Immature natural killer cell (primary cell): ENCODE measurements at regions not wholly inside any gene's neighbourhood (a gene's known extent, or its start where the extent isn't known, plus 50 kb on each side); places are given as distances from the start of the nearest gene placed in this dataset.

Experiments used
- DNase-seq, 3 donors: peaks; one replicate each; pipeline ENCODE4 v3.0.0; 2022; ENCODE audit warnings: mixed read lengths in 1 of 3
- H3K27ac Mint-ChIP-seq, 6 donors: one replicate each; pipeline ENCODE4 v1.8.0; 2020; ENCODE audit warnings: mixed read lengths in 6 of 6, mild to moderate bottlenecking in 5 of 6, inconsistent platforms in 4 of 6, moderate library complexity in 3 of 6
- H3K27me3 Mint-ChIP-seq, 3 donors: one replicate each; pipeline ENCODE4 v1.8.0; 2020 to 2021; ENCODE audit warnings: low read depth in 3 of 3, mild to moderate bottlenecking in 3 of 3, mixed read lengths in 3 of 3, moderate library complexity in 3 of 3, inconsistent platforms in 1 of 3
- H3K36me3 Mint-ChIP-seq, 3 donors: one replicate each; pipeline ENCODE4 v1.8.0; 2020; ENCODE audit warnings: mixed read lengths in 3 of 3, inconsistent platforms in 2 of 3, mild to moderate bottlenecking in 2 of 3
- H3K4me1 Mint-ChIP-seq, 2 donors: one replicate each; pipeline ENCODE4 v1.8.0; 2020; ENCODE audit warnings: inconsistent platforms in 2 of 2, mild to moderate bottlenecking in 2 of 2, mixed read lengths in 2 of 2, moderate library complexity in 1 of 2
- H3K4me3 Mint-ChIP-seq, 5 donors: one replicate each; pipeline ENCODE4 v1.8.0; 2020; ENCODE audit warnings: mild to moderate bottlenecking in 5 of 5, mixed read lengths in 5 of 5, inconsistent platforms in 3 of 5, moderate library complexity in 3 of 5
- H3K9me3 Mint-ChIP-seq, 6 donors: one replicate each; pipeline ENCODE4 v1.8.0; 2020; ENCODE audit warnings: mild to moderate bottlenecking in 6 of 6, mixed read lengths in 6 of 6, inconsistent platforms in 4 of 6, moderate library complexity in 3 of 6

- H3K36me3 Mint-ChIP-seq: peaks cover 0 to 4% (median 0%) of the 10 kb centered on the region in 3 donors
- no peaks in the 10 kb centered on the region for H3K9me3 Mint-ChIP-seq
- DNase-seq: no peak
- H3K27me3 Mint-ChIP-seq: peaks cover 2 to 4% (median 2%) of the 10 kb centered on the region in 3 donors
- no peak overlapping the region for H3K27ac Mint-ChIP-seq
- H3K4me1 Mint-ChIP-seq: no peaks in the 10 kb centered on the region
- H3K4me3 Mint-ChIP-seq: no peak overlapping the region
These were observed 250.6 kb upstream of the HNRNPA3 start for GRCh38 chr2:176961775-176962619.

GRCh38 chr2:176963568-176964287 lies 248.9 kb upstream of the HNRNPA3 start:
- no peak overlapping the region for H3K27ac Mint-ChIP-seq
- H3K36me3 Mint-ChIP-seq: peaks cover 0 to 3% (median 0%) of the 10 kb centered on the region in 3 donors
- peaks cover 0 to 2% (median 2%) of the 10 kb centered on the region in 3 donors for H3K27me3 Mint-ChIP-seq
- H3K4me3 Mint-ChIP-seq: no peak overlapping the region
- H3K4me1 Mint-ChIP-seq: no peaks in the 10 kb centered on the region
- no peaks in the 10 kb centered on the region for H3K9me3 Mint-ChIP-seq
- no peak for DNase-seq

GRCh38 chr2:176967911-176968450 lies 244.6 kb upstream of the HNRNPA3 start:
- H3K9me3 Mint-ChIP-seq: no peaks in the 10 kb centered on the region

GRCh38 chr2:176969642-176970359 lies 242.8 kb upstream of the HNRNPA3 start:
- Mint-ChIP-seq H3K27ac (no peak overlapping the region), H3K4me1 (no peaks in the 10 kb centered on the region), H3K9me3 (no peaks in the 10 kb centered on the region), H3K27me3 (peaks cover 2 to 3% (median 2%) of the 10 kb centered on the region in 3 donors), H3K4me3 (no peak overlapping the region), H3K36me3 (peaks cover 0 to 3% (median 0%) of the 10 kb centered on the region in 3 donors)
- DNase-seq: no peak

More at GRCh38 chr2:176967911-176968450, 244.6 kb upstream of the HNRNPA3 start:
- Mint-ChIP-seq H3K27ac (no peak overlapping the region), H3K36me3 (peaks cover 0 to 3% (median 0%) of the 10 kb centered on the region in 3 donors), H3K4me3 (no peak overlapping the region), H3K4me1 (no peaks in the 10 kb centered on the region), H3K27me3 (peaks cover 0 to 2% (median 2%) of the 10 kb centered on the region in 3 donors)
- DNase-seq: no peak

- no peak overlapping the region for H3K27ac Mint-ChIP-seq
- H3K4me1 Mint-ChIP-seq: no peaks in the 10 kb centered on the region
- peaks cover 0 to 2% (median 0%) of the 10 kb centered on the region in 6 donors for H3K9me3 Mint-ChIP-seq
- peaks cover 2% of the 10 kb centered on the region in 3 donors for H3K27me3 Mint-ChIP-seq
- no peaks in the 10 kb centered on the region for H3K36me3 Mint-ChIP-seq
- DNase-seq: no peak
- H3K4me3 Mint-ChIP-seq: no peak overlapping the region
These were observed 235.6 kb upstream of the HNRNPA3 start for GRCh38 chr2:176976736-176977685.

GRCh38 chr2:176978921-176979320 lies 233.7 kb upstream of the HNRNPA3 start:
- H3K4me1 Mint-ChIP-seq: no peaks in the 10 kb centered on the region
- no peak overlapping the region for H3K4me3 Mint-ChIP-seq
- DNase-seq: no peak
- H3K27ac Mint-ChIP-seq: no peak overlapping the region
- H3K36me3 Mint-ChIP-seq: no peaks in the 10 kb centered on the region
- peaks cover 0 to 2% (median 0%) of the 10 kb centered on the region in 6 donors for H3K9me3 Mint-ChIP-seq
- peaks cover 0 to 2% (median 2%) of the 10 kb centered on the region in 3 donors for H3K27me3 Mint-ChIP-seq

GRCh38 chr2:176979981-176980710 lies 232.4 kb upstream of the HNRNPA3 start:
- Mint-ChIP-seq H3K4me3 (no peak overlapping the region), H3K9me3 (peaks cover 0 to 2% (median 0%) of the 10 kb centered on the region in 6 donors), H3K27me3 (peaks cover 0 to 5% (median 0%) of the 10 kb centered on the region in 3 donors), H3K36me3 (no peaks in the 10 kb centered on the region), H3K27ac (no peak overlapping the region), H3K4me1 (no peaks in the 10 kb centered on the region)
- DNase-seq: no peak

- DNase-seq: no peak
- Mint-ChIP-seq H3K9me3 (peaks cover 0 to 4% (median 0%) of the 10 kb centered on the region in 6 donors), H3K27ac (no peak overlapping the region), H3K4me1 (no peaks in the 10 kb centered on the region), H3K27me3 (peaks cover 0 to 5% (median 2%) of the 10 kb centered on the region in 3 donors), H3K4me3 (no peak overlapping the region), H3K36me3 (no peaks in the 10 kb centered on the region)
These were observed 227.6 kb upstream of the HNRNPA3 start for GRCh38 chr2:176984987-176985386.

GRCh38 chr2:176985871-176986270 lies 226.7 kb upstream of the HNRNPA3 start:
- Mint-ChIP-seq H3K27ac (no peak overlapping the region), H3K9me3 (peaks cover 0 to 4% (median 0%) of the 10 kb centered on the region in 6 donors), H3K36me3 (no peaks in the 10 kb centered on the region), H3K27me3 (peaks cover 0 to 5% (median 4%) of the 10 kb centered on the region in 3 donors), H3K4me3 (no peak overlapping the region), H3K4me1 (no peaks in the 10 kb centered on the region)
- DNase-seq: no peak

- no peak for DNase-seq
- Mint-ChIP-seq H3K9me3 (peaks cover 0 to 4% (median 0%) of the 10 kb centered on the region in 6 donors), H3K36me3 (peaks cover 0 to 3% (median 0%) of the 10 kb centered on the region in 3 donors), H3K4me1 (no peaks in the 10 kb centered on the region), H3K27ac (no peak overlapping the region), H3K27me3 (peaks cover 0 to 5% (median 5%) of the 10 kb centered on the region in 3 donors), H3K4me3 (no peak overlapping the region)
These were observed 226.1 kb upstream of the HNRNPA3 start for GRCh38 chr2:176986487-176986886.

- Mint-ChIP-seq H3K9me3 (peaks cover 0 to 2% (median 0%) of the 10 kb centered on the region in 6 donors), H3K36me3 (peaks cover 0 to 4% (median 0%) of the 10 kb centered on the region in 3 donors), H3K4me3 (no peak overlapping the region), H3K4me1 (no peaks in the 10 kb centered on the region), H3K27me3 (peaks cover 0 to 6% (median 4%) of the 10 kb centered on the region in 3 donors), H3K27ac (no peak overlapping the region)
- no peak for DNase-seq
These were observed 221.2 kb upstream of the HNRNPA3 start for GRCh38 chr2:176991411-176991810.
